ENCODE measurements at regions not wholly inside any gene's neighbourhood (a gene's known extent, or its start where the extent isn't known, plus 50 kb on each side); places are given as distances from the start of the nearest gene placed in this dataset.

GRCh38 chr9:110076894-110077725, 130.8 kb downstream of the C9orf152 start:
- no peak for TF ChIP-seq CTCF (IDR thresholded peaks at IDR 0.05)
- TF ChIP-seq POLR2A (IDR thresholded peaks at IDR 0.05): no peak
